IMR-90 (cell line): ENCODE measurements at regions not wholly inside any gene's neighbourhood (a gene's known extent, or its start where the extent isn't known, plus 50 kb on each side); places are given as distances from the start of the nearest gene placed in this dataset.

ENCODE experiments used
- CTCF ChIP-seq: conservative IDR thresholded peaks from 2 replicates; pipeline ENCODE4 v1.5.1; 2012; ENCODE audit warnings: mild to moderate bottlenecking, low read depth, low read length, improper control_type of control experiment
- ELK1 ChIP-seq: fragments of 150-350 bp; IDR thresholded peaks from 2 replicates; pipeline ENCODE4 v1.6.1; 2016; ENCODE audit warnings: low read depth, mild to moderate bottlenecking, low read length, moderate library complexity, borderline replicate concordance
- MAFK ChIP-seq: IDR thresholded peaks from 2 replicates; pipeline ENCODE4 v1.6.1; 2012; ENCODE audit warnings: low read depth, low read length, improper control_type of control experiment
- MAZ ChIP-seq: IDR thresholded peaks from 2 replicates; pipeline ENCODE4 v1.6.1; 2012; ENCODE audit warnings: low read depth, mild to moderate bottlenecking, low read length, improper control_type of control experiment, moderate library complexity, borderline replicate concordance
- MXI1 ChIP-seq: IDR thresholded peaks from 2 replicates; pipeline ENCODE4 v1.6.1; 2012; ENCODE audit warnings: low read depth, mild to moderate bottlenecking, low read length, moderate library complexity, borderline replicate concordance
- POLR2A ChIP-seq: IDR thresholded peaks from 2 replicates; pipeline ENCODE4 v1.6.1; 2012; ENCODE audit warnings: mild to moderate bottlenecking, low read depth, low read length
- RAD21 ChIP-seq: IDR thresholded peaks from 2 replicates; pipeline ENCODE4 v1.6.1; 2012; ENCODE audit warnings: low read length, improper control_type of control experiment
- RCOR1 ChIP-seq: IDR thresholded peaks from 2 replicates; pipeline ENCODE4 v1.6.1; 2012; ENCODE audit warnings: mild to moderate bottlenecking, low read length, improper control_type of control experiment; ENCODE audit not compliant: insufficient replicate concordance
- SMC3 ChIP-seq: fragments of 150-350 bp; IDR thresholded peaks from 2 replicates; pipeline ENCODE4 v1.6.1; 2016; ENCODE audit warnings: low read depth, mild to moderate bottlenecking, antibody characterized with exemption, low read length, moderate library complexity
- TF ChIP-seq, protein P1 (sequence below): fragments of 150-350 bp; IDR thresholded peaks from 2 replicates; pipeline ENCODE4 v1.6.1; 2017; ENCODE audit warnings: mild to moderate bottlenecking, antibody characterized with exemption, low read length, low read depth

GRCh38 chr6:94323853-94324252 lies 904.5 kb upstream of the EPHA7 start:
- no peak for TF ChIP-seq CTCF
- no peak for TF ChIP-seq RCOR1
- TF ChIP-seq MXI1: no peak
- no peak for TF ChIP-seq POLR2A
- no peak for TF ChIP-seq MAZ
- TF ChIP-seq SMC3: no peak
- no peak for TF ChIP-seq ELK1
- TF ChIP-seq RAD21: no peak
- TF ChIP-seq, protein P1, sequence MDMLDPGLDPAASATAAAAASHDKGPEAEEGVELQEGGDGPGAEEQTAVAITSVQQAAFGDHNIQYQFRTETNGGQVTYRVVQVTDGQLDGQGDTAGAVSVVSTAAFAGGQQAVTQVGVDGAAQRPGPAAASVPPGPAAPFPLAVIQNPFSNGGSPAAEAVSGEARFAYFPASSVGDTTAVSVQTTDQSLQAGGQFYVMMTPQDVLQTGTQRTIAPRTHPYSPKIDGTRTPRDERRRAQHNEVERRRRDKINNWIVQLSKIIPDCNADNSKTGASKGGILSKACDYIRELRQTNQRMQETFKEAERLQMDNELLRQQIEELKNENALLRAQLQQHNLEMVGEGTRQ: no peak
- no peak for TF ChIP-seq MAFK
